ENCODE measurements at regions not wholly inside any gene's neighbourhood (a gene's known extent, or its start where the extent isn't known, plus 50 kb on each side); places are given as distances from the start of the nearest gene placed in this dataset.

GRCh38 chr6:55011034-55011433, 163.3 kb upstream of the HCRTR2 start:
- TF ChIP-seq CTCF (conservative IDR thresholded peaks at IDR 0.05; ENCODE audit: low read length) (peak; percentile 29; the same call in 1 of the 2 replicates), EZH2phosphoT487 (IDR thresholded peaks at IDR 0.05; ENCODE audit: borderline replicate concordance) (no peak)

Measured in Loucy (cell line).